ENCODE measurements at regions not wholly inside any gene's neighbourhood (a gene's known extent, or its start where the extent isn't known, plus 50 kb on each side); places are given as distances from the start of the nearest gene placed in this dataset.
"Not testable (repeated sequence)": the region's sequence is repeated elsewhere in the genome, so short reads cannot be mapped to it uniquely, and the experiment has no call there.

DNA sequence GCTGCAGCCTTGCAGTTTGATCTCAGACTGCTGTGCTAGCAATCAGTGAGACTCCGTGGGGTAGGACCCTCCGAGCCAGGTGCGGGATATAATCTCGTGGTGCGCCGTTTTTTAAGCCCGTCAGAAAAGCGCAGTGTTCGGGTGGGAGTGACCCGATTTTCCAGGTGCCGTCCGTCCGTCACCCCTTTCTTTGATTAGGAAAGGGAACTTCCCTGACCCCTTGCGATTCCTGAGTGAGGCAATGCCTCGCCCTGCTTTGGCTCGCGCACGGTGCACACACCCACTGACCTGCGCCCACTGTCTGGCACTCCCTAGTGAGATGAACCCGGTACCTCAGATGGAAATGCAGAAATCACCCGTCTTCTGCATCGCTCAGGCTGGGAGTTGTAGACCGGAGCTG lies 203.2 kb downstream of the SNCAIP start:
- FAIRE-seq; DNase-seq (ENCODE audit: insufficient read length, low spot score): not testable (repeated sequence)

DNA sequence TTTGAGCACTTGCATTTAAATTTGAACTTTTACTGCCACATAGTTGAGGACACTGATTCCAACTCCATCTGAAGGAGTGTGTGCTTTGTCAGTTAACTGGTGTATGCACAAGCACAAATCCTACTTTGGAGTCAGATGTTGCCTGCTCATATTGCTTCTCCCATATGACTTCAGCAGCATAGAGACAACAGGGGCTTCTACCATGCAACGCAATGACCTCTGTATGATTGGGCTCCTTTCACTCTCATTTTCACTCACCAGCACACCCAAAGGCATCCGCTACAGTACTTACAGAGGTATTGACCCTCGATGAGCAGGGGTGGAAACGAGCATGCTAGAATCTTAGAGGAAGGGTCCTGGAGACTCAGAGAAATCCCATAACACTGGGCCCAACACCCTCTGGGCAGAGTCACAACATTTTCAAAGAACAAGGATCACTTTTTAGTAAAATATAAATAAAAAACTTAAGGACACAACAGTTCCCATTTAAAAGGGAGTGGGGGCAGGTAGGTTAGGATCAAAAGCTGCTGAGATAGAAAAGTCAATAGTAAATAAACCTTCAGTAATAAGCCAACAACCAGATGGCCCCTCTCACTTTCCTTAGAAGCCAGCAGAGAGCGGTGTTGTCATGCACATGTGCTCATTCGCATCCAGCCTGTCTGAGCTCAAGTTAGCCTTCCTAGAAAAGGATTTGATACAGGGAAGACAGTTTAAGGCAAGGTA lies 203.8 kb downstream of the SNCAIP start:
- no peak for TF ChIP-seq POLR2A (IDR thresholded peaks at IDR 0.05; ENCODE audit: low read depth, low read length)
- DNase-seq (ENCODE audit: insufficient read length, low spot score) (peak; percentile 23), FAIRE-seq (peak; percentile 27)

DNA sequence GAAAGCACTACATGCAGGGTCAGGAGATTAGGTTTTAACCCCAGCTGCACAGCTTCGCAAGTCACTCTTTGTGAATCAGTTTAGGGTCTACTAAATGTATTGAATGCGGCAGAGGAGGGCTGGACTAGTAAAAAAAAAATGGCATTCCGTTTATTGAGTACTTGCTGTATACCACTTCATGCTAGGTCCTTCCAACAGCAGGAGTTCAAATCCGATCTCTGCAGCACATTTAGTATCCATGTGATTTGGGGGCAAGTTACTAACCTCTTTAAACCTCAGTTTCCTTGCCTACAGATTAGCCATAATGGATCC lies 204.4 kb downstream of the SNCAIP start:
- DNase-seq (ENCODE audit: insufficient read length, low spot score), result no peak

DNA sequence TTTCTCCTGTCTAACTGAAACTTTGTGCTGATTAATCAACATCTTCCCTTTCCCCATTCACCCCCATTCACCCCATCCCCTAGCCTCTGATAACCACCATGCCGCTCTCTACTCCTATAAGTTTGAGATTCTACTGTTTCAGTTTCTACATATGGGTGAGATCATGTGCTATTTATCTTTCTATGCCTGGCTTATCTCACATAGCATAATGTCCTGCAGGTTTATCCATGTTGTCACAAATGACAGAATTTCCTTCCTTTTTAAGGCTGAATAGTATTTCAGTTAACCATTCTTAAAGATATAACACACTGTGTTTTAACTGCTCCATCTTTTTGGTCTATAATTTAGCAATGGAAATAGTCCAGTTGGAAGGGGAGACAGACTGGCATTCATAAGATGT lies 205.1 kb downstream of the SNCAIP start:
- DNase-seq (ENCODE audit: insufficient read length, low spot score) (no peak), FAIRE-seq (no peak)
- TF ChIP-seq POLR2A (IDR thresholded peaks at IDR 0.05; ENCODE audit: low read depth, low read length), result no peak

More for the DNA sequence above, 204.4 kb downstream of the SNCAIP start:
- TF ChIP-seq POLR2A (IDR thresholded peaks at IDR 0.05; ENCODE audit: low read depth, low read length), result no peak
- no peak for FAIRE-seq

DNA sequence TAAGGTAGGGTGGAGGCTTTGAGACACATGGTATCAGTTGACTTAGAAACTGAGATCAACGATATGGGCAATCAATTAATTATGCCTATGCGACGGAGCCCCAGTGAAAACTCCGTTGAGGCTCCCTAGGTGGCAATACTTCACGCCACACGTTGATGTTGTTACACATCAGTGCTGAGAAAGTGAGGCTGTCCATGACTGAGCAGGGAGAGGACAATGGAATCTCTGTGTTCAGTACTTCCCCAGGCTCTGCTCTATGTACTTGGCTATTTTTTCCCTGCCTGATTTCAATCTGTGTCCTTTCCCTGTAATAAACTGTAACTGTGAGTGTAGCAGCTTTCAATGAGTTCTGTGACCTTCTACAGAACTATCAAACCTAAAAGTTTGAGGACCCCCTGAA lies 211.7 kb downstream of the SNCAIP start:
- TF ChIP-seq POLR2A (IDR thresholded peaks at IDR 0.05; ENCODE audit: low read depth, low read length), result no peak
- no peak for FAIRE-seq
- DNase-seq (ENCODE audit: insufficient read length, low spot score), result no peak

DNA sequence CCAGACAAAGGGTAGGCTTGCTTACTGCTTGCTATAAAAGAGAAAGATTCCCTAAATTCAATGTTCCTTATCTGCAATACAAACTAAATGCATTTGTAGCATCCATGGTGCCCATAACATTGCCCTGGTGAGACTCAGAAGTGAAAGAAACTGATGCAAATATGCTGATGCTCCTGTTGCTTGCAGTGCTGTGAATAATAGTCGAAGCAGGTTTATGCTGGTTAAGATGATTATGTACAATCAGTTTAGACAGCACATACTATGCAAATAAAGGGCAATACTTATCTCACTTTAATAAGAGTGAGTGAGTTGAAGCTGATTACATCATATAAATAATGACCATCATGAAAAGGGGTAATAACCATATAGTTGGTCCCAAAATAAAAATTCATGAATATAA lies 215.5 kb downstream of the SNCAIP start:
- FAIRE-seq (no peak), DNase-seq (ENCODE audit: insufficient read length, low spot score) (no peak)
- TF ChIP-seq POLR2A (IDR thresholded peaks at IDR 0.05; ENCODE audit: low read depth, low read length), result no peak

DNA sequence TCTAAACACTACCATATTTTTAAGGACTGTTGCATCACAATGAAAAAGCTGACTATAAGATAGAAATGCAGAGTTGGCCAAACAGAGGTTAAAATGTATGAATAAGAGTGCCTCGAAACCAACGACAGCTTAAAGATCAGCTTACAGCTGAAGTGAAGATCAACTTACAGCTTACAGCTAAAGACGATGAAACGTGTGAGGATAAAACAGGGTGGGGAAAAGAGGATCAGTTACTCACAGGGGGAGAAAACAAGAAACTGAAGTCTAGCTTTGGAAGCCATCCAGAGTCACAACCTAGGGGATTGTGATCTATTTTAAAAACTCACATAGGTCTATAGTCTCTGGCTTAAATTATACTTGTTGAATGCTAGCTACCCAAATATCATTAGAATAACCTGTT lies 220.0 kb downstream of the SNCAIP start:
- TF ChIP-seq POLR2A (IDR thresholded peaks at IDR 0.05; ENCODE audit: low read depth, low read length), result no peak
- no peak for FAIRE-seq

DNA sequence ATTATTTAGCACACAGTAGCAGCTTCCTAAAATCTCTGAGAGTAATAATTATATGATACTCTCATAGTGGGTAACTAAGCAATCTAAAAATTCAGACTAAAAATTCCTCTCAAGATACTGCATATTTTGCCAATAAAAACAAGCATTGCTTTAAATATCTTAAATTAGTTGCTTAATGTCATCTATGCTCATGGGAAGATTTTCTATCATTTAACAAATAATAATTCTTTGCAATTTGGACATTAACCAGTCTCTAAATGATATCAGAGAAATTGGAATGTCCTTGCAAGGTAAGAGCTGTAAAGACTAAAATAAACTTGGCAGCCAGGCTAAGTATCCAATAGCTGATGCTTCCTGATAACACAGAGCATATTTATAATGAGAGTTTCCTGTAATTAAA lies 221.8 kb downstream of the SNCAIP start:
- no peak for FAIRE-seq
- DNase-seq (ENCODE audit: insufficient read length, low spot score), result no peak
- no peak for TF ChIP-seq POLR2A (IDR thresholded peaks at IDR 0.05; ENCODE audit: low read depth, low read length)

More for the DNA sequence above, 220.0 kb downstream of the SNCAIP start:
- no peak for DNase-seq (ENCODE audit: insufficient read length, low spot score)

DNA sequence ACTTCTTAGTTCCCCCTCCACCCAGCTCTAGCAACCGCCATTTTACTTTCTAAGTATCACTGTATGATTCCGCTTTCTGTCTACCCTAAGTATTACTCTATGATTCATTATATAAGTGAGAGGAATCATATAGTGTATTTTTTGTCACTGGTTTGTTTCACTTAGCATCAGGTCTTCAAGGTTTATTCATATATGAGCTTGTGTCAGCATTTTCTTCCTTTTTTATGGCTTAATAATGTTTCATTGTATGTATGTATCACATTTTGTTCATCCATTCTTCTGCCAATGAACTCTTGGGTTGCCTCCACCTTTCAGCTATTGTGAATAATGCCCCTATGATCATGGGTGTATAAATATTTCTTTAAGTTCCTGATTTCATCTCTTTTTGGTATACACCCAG lies 222.8 kb downstream of the SNCAIP start:
- no peak for TF ChIP-seq POLR2A (IDR thresholded peaks at IDR 0.05; ENCODE audit: low read depth, low read length)
- FAIRE-seq, result no peak
- DNase-seq (ENCODE audit: insufficient read length, low spot score), result no peak

DNA sequence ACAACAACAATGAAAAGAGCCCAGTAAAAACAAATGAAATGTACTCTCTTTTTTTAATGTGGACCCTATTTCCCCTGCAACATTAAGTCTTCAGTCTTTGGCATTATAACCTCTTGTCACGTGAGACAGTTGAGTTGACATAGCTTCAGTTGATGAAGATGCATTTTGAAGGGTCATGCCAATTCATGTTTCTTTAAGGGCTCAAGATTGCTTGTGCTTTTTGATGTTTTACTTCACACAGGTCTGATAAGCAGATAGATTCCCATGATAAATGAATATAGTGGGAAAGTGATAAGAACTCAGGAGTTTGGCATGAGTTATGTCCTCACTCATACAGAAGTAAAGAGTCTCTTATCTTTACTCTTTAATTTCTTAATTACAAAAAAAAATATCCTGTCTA lies 229.4 kb downstream of the SNCAIP start:
- no peak for DNase-seq (ENCODE audit: insufficient read length, low spot score)
- TF ChIP-seq POLR2A (IDR thresholded peaks at IDR 0.05; ENCODE audit: low read depth, low read length), result no peak
- no peak for FAIRE-seq

DNA sequence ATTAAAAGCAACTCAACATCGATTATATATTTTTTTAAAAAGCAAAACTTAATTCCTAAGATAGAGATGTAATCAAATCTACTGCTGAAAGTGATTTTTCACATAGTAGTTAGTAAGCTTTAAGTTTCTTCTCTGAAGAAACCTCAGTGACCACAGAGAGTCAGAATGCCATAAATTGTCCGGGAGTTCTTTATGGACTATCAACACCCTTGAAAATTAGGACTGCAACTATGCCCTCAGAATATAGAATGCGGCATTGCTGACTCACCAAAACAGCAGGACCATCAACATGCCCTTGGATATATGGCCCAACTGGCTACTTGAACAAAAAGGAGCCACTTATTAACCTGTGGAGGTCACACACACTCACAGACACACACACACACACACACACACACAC lies 228.9 kb upstream of the SNX2 start:
- no peak for DNase-seq (ENCODE audit: insufficient read length, low spot score)
- no peak for FAIRE-seq
- no peak for TF ChIP-seq POLR2A (IDR thresholded peaks at IDR 0.05; ENCODE audit: low read depth, low read length)

DNA sequence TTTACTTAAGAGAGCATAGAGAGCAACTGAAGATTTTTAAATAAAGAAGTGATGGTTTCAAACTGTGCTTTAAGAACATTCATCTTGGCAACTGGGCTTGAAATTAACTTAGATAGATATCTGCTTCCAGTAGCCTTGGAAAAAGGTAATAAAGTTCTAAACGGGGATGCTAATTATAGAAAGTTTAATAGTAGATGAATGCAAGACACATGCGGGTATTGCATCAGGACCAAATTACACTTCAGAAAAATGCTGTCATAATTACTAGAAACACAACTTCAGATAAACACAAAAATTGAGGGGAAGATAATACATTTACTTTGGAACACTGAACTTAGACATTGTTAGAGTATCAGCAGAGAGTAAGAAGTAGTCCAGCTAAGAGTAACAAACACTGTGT lies 227.7 kb upstream of the SNX2 start:
- no peak for FAIRE-seq
- no peak for TF ChIP-seq POLR2A (IDR thresholded peaks at IDR 0.05; ENCODE audit: low read depth, low read length)
- DNase-seq (ENCODE audit: insufficient read length, low spot score), result no peak

DNA sequence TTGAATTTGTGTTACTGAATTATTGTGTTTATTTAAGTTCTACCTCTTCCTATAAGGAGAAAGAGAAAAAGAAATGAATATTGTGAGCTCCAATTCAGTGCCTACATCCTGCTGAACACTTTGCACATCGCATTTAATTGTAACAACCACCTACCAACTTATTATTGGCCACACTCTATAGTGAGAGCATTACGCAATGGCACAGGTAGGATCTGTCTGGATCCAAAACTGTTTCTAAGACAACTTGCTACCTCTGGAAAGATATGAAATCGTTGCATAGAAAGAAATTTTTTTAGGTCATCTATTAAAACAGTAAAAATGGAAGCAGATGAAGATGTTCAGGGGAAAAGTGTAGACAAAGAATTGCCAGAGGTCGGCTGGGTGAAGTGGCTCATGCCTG lies 227.2 kb upstream of the SNX2 start:
- no peak for TF ChIP-seq POLR2A (IDR thresholded peaks at IDR 0.05; ENCODE audit: low read depth, low read length)
- FAIRE-seq, result no peak
- no peak for DNase-seq (ENCODE audit: insufficient read length, low spot score)

DNA sequence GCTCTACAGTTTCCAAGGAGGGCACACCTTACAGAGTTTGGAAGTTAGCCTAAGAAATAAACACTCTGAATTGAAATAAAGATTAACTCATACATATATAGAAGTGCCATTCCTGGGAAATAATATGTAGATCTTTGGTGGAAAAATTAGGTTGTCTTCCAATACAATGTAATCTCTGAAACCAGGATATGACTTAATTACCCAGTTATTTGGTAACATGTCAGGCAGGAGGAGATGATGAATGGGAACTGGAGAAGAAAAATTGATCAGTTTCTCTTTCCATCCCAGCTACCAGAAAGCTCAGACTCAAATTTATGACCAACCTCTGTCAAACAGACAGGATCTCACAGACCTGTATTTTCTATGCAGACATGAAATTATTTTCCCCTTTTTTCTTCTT lies 215.2 kb upstream of the SNX2 start:
- FAIRE-seq (no peak), DNase-seq (ENCODE audit: insufficient read length, low spot score) (no peak)
- TF ChIP-seq POLR2A (IDR thresholded peaks at IDR 0.05; ENCODE audit: low read depth, low read length), result no peak

DNA sequence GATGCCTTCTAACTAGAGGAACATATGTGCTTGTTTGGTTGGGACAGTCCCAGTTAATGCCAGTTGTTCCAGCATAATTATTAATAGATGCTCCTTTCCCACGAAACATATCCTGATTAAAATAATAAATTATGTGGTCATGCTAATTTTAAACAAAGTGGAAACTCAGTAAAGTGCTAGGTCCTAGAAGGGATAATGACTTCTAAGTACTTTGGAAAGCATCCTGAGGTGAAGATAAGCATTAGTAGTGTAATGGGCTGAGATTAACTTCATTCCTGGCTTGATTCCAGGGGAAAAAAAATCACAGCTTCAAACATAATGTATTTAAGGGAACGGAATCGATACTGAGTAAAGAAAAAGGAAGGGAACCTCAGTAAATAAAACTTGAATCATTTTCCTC lies 213.7 kb upstream of the SNX2 start:
- no peak for TF ChIP-seq POLR2A (IDR thresholded peaks at IDR 0.05; ENCODE audit: low read depth, low read length)
- no peak for FAIRE-seq
- DNase-seq (ENCODE audit: insufficient read length, low spot score), result no peak

DNA sequence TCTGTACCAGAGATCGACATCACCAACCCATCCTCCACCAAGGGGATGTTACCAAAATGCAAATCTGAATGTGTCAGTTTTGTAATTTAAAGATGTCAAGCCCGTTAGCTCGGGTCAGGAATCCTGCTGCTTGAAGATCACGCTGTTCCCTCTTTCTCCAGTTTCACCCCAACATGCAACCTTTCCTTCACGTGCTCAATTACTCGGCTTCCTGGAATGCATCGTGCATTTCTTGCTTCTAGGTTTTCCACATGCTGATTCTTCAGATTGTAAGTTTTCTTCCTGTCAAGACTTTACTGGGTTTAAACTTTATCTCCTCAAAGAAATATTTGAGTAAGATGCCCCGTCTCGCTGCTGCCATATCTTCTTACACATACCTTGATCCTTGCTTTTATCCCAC lies 209.5 kb upstream of the SNX2 start:
- FAIRE-seq (no peak), DNase-seq (ENCODE audit: insufficient read length, low spot score) (no peak)
- TF ChIP-seq POLR2A (IDR thresholded peaks at IDR 0.05; ENCODE audit: low read depth, low read length), result no peak

Data from H54 (cell line).